ENCODE measurements at regions not wholly inside any gene's neighbourhood (a gene's known extent, or its start where the extent isn't known, plus 50 kb on each side); places are given as distances from the start of the nearest gene placed in this dataset.

DNA sequence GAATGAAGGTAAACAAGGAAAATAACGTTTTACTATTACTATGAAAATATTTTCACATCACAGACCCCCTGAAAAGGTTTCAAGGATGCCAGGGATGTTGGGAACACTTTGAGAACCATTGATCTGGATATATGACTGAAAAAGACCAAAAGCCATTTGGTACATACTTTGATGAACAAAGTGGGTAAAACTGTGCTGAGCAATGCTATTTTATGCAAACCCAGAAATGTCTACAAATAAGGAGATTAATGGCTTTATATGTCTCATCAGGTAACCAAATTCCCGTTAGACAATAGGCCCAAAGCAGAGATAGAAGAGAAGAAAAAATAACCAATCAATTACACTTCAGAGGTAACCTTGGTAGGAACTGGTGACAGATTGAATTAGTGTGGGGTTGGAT lies 101.4 kb upstream of the CNKSR3 start:
- TF ChIP-seq CTCF (IDR thresholded peaks at IDR 0.05; ENCODE audit: borderline replicate concordance, extremely low read depth, low read length, poor library complexity, severe bottlenecking), result no peak
- TF ChIP-seq EZH2 (IDR thresholded peaks at IDR 0.05; ENCODE audit: borderline replicate concordance, low read depth, low read length, severe bottlenecking), result no peak

Measured in DND-41 (cell line).